K562 (cell line): ENCODE measurements at regions not wholly inside any gene's neighbourhood (a gene's known extent, or its start where the extent isn't known, plus 50 kb on each side); places are given as distances from the start of the nearest gene placed in this dataset.

Experiments
- MED1 ChIP-seq: sonication (generic); formaldehyde crosslinking; IDR thresholded peaks from 2 replicates; pipeline ENCODE4 v1.8.1; 2023; ENCODE audit warnings: missing genetic modification reagents, borderline replicate concordance
- TAF9B ChIP-seq: fragments of 450-650 bp; IDR thresholded peaks from 2 replicates; pipeline ENCODE4 v1.6.1; 2018; ENCODE audit warnings: mild to moderate bottlenecking; ENCODE audit not compliant: partially characterized antibody
- ZFP91 ChIP-seq: sonication (generic); formaldehyde crosslinking; IDR thresholded peaks from 2 replicates; pipeline ENCODE4 v1.8.0; 2022; ENCODE audit warnings: mild to moderate bottlenecking, missing genetic modification reagents
- ZNF212 ChIP-seq: fragments of 450-650 bp; formaldehyde crosslinking; IDR thresholded peaks from 2 replicates; pipeline ENCODE4 v1.4.0; 2020; ENCODE audit warnings: mild to moderate bottlenecking
- ZNF609 ChIP-seq: sonication (generic); formaldehyde crosslinking; IDR thresholded peaks from 2 replicates; pipeline ENCODE4 v1.8.1; 2023; ENCODE audit warnings: missing genetic modification reagents, mild to moderate bottlenecking, borderline replicate concordance

- no peak for TF ChIP-seq ZFP91 (CRISPR knock-in tag)
- TF ChIP-seq ZNF212 (CRISPR knock-in tag): no peak
- no peak for TF ChIP-seq TAF9B
- TF ChIP-seq MED1 (CRISPR knock-in tag): no peak
- no peak for TF ChIP-seq ZNF609 (CRISPR knock-in tag)
These were observed 184.6 kb upstream of the BCOR start (continued) for GRCh38 chrX:40282348-40282747.
